GM18861 (cell line): ENCODE measurements at regions not wholly inside any gene's neighbourhood (a gene's known extent, or its start where the extent isn't known, plus 50 kb on each side); places are given as distances from the start of the nearest gene placed in this dataset.
"Not testable (repeated sequence)": the region's sequence is repeated elsewhere in the genome, so short reads cannot be mapped to it uniquely, and the experiment has no call there.

Source experiments
- ATAC-seq: cut with Tn5 transposase; IDR thresholded peaks from one replicate; pipeline ENCODE4 v1.9.1; 2021; ENCODE audit not compliant: unreplicated experiment

- no peak for ATAC-seq
Measured at GRCh38 chr3:5464649-5465048, 277.1 kb downstream of the EDEM1 start.

- no peak for ATAC-seq
Measured at GRCh38 chr3:5465183-5465582, 277.7 kb downstream of the EDEM1 start.

- no peak for ATAC-seq
Measured at GRCh38 chr3:5466065-5466464, 278.6 kb downstream of the EDEM1 start.

GRCh38 chr3:5466717-5467116 lies 279.2 kb downstream of the EDEM1 start:
- no peak for ATAC-seq

GRCh38 chr3:5473471-5473870 lies 286.0 kb downstream of the EDEM1 start:
- ATAC-seq = no peak

GRCh38 chr3:5476403-5476802 lies 288.9 kb downstream of the EDEM1 start:
- ATAC-seq = no peak

GRCh38 chr3:5479229-5479799 lies 291.8 kb downstream of the EDEM1 start:
- peak; percentile 66 for ATAC-seq

- no peak for ATAC-seq
Measured at GRCh38 chr3:5480190-5480589, 292.7 kb downstream of the EDEM1 start.

GRCh38 chr3:5485427-5485826 lies 297.9 kb downstream of the EDEM1 start:
- ATAC-seq = peak; percentile 52

- ATAC-seq = no peak
Measured at GRCh38 chr3:5488771-5489170, 301.3 kb downstream of the EDEM1 start.

- ATAC-seq = peak; percentile 96
Measured at GRCh38 chr3:5489536-5489935, 302.0 kb downstream of the EDEM1 start.

GRCh38 chr3:5494905-5495519 lies 307.5 kb downstream of the EDEM1 start:
- ATAC-seq = no peak

- ATAC-seq = no peak
Measured at GRCh38 chr3:5497497-5497896, 310.0 kb downstream of the EDEM1 start.

- peak; percentile 31 for ATAC-seq
Measured at GRCh38 chr3:5498981-5499380, 311.5 kb downstream of the EDEM1 start.

- ATAC-seq = peak; percentile 86
Measured at GRCh38 chr3:5499404-5499803, 311.9 kb downstream of the EDEM1 start.

GRCh38 chr3:5503136-5503535 lies 315.6 kb downstream of the EDEM1 start:
- no peak for ATAC-seq

GRCh38 chr3:5504135-5504534 lies 316.6 kb downstream of the EDEM1 start:
- no peak for ATAC-seq

- ATAC-seq = no peak
Measured at GRCh38 chr3:5505163-5505562, 317.7 kb downstream of the EDEM1 start.

- ATAC-seq = no peak
Measured at GRCh38 chr3:5505997-5506396, 318.5 kb downstream of the EDEM1 start.

GRCh38 chr3:5508860-5509259 lies 321.4 kb downstream of the EDEM1 start:
- ATAC-seq = not testable (repeated sequence)

GRCh38 chr3:5510300-5510699 lies 322.8 kb downstream of the EDEM1 start:
- no peak for ATAC-seq

- no peak for ATAC-seq
Measured at GRCh38 chr3:5517921-5518320, 330.4 kb downstream of the EDEM1 start.

GRCh38 chr3:5520237-5520636 lies 332.7 kb downstream of the EDEM1 start:
- ATAC-seq = no peak
